SIG-M5 (cell line): ENCODE measurements at regions not wholly inside any gene's neighbourhood (a gene's known extent, or its start where the extent isn't known, plus 50 kb on each side); places are given as distances from the start of the nearest gene placed in this dataset.
"Not testable (repeated sequence)": the region's sequence is repeated elsewhere in the genome, so short reads cannot be mapped to it uniquely, and the experiment has no call there.

Source experiments
- DNase-seq: peaks from one replicate; lab custom pipeline; 2025; lab: John Stamatoyannopoulos, UW

GRCh38 chr22:25487508-25487907 lies 77.0 kb upstream of the GRK3 start:
- no peak for DNase-seq

GRCh38 chr22:25488244-25489020 lies 76.0 kb upstream of the GRK3 start:
- no peak for DNase-seq

GRCh38 chr22:25489947-25490346 lies 74.5 kb upstream of the GRK3 start:
- DNase-seq, result no peak

GRCh38 chr22:25490896-25491295 lies 73.6 kb upstream of the GRK3 start:
- DNase-seq, result no peak

- no peak for DNase-seq
Measured at GRCh38 chr22:25492162-25492561, 72.3 kb upstream of the GRK3 start.

GRCh38 chr22:25492841-25493734 lies 71.4 kb upstream of the GRK3 start:
- DNase-seq, result no peak

- no peak for DNase-seq
Measured at GRCh38 chr22:25493794-25494193, 70.7 kb upstream of the GRK3 start.

- no peak for DNase-seq
Measured at GRCh38 chr22:25494774-25495173, 69.7 kb upstream of the GRK3 start.

GRCh38 chr22:25495285-25495684 lies 69.2 kb upstream of the GRK3 start:
- no peak for DNase-seq

GRCh38 chr22:25496396-25497064 lies 67.9 kb upstream of the GRK3 start:
- DNase-seq, result no peak

- no peak for DNase-seq
Measured at GRCh38 chr22:25497181-25497641, 67.3 kb upstream of the GRK3 start.

GRCh38 chr22:25497716-25498115 lies 66.8 kb upstream of the GRK3 start:
- no peak for DNase-seq

GRCh38 chr22:25500671-25501070 lies 63.8 kb upstream of the GRK3 start:
- DNase-seq, result not testable (repeated sequence)

GRCh38 chr22:25504017-25504416 lies 60.5 kb upstream of the GRK3 start:
- DNase-seq, result not testable (repeated sequence)

- DNase-seq, result no peak
Measured at GRCh38 chr22:25508161-25508560, 56.3 kb upstream of the GRK3 start.

- DNase-seq, result no peak
Measured at GRCh38 chr22:25508761-25509321, 55.6 kb upstream of the GRK3 start.

GRCh38 chr22:25509374-25509791 lies 55.1 kb upstream of the GRK3 start:
- no peak for DNase-seq

GRCh38 chr22:25510876-25511275 lies 53.6 kb upstream of the GRK3 start:
- DNase-seq, result no peak

GRCh38 chr22:25511725-25512124 lies 52.8 kb upstream of the GRK3 start:
- no peak for DNase-seq

GRCh38 chr22:25514436-25515180 lies 49.9 kb upstream of the GRK3 start:
- DNase-seq, result no peak
